ENCODE measurements at regions not wholly inside any gene's neighbourhood (a gene's known extent, or its start where the extent isn't known, plus 50 kb on each side); places are given as distances from the start of the nearest gene placed in this dataset.

DNA sequence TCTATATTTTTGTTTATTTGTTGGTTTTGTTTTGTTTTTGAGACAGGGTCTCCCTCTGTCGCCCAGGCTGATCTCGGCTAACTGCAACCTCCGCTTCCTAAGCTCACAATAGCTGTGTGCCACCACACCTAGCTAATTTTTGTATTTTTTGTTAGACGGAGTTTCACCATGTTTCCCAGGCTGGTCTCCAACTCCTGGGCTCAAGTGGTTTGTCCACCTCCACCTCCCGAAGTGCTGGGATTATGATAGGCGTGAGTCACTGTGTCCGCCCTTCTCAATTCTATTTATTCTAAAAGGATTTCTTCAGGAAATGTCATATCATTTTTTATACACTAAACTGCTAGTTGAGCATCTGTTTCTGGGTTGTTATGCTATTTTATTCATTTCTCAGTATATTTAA lies 1206.0 kb downstream of the OLFM4 start:
- H3K4me3 ChIP-seq (ENCODE audit: extremely low read depth in 1 of 4, insufficient read depth in 2 of 4, low read depth in 3 of 4, low read length in 4 of 4) = no peak overlapping the region
- no peak overlapping the region for H2BK12ac ChIP-seq (ENCODE audit: low read depth, low read length)
- H3K36me3 ChIP-seq (ENCODE audit: control insufficient read depth in 2 of 4, insufficient read depth in 4 of 4, low read length in 3 of 4) = no peaks in the 10 kb centered on the region
- H3K27ac ChIP-seq (ENCODE audit: low read depth, low read length) = no peak overlapping the region
- DNase-seq (ENCODE audit: low read depth in 1 of 2, low spot score in 2 of 2) (no peak), FAIRE-seq (no peak)
- H2BK120ac ChIP-seq (replicated peaks; ENCODE audit: low read depth, low read length) = no peak overlapping the region
- H3K18ac ChIP-seq (ENCODE audit: extremely low read depth, low read length) = no peak overlapping the region
- no peak overlapping the region for H3K4me2 ChIP-seq (ENCODE audit: insufficient read depth in 1 of 2, low read depth in 2 of 2, low read length in 2 of 2)
- H2BK15ac ChIP-seq (ENCODE audit: low read length) = no peak overlapping the region
- H3K23ac ChIP-seq (ENCODE audit: insufficient read length) = no peak overlapping the region
- no peak overlapping the region for H2AK5ac ChIP-seq (ENCODE audit: low read depth, low read length)
- no peaks in the 10 kb centered on the region for H3K79me1 ChIP-seq (ENCODE audit: low read depth, low read length)
- no peak overlapping the region for H3K9ac ChIP-seq (replicated peaks in 1 of 4; ENCODE audit: extremely low read depth in 1 of 4, low read depth in 3 of 4, low read length in 3 of 4)
- 86% methylated on average over 7 of the region's 7 CpGs; no CpG with 5 or more reads in 1 of the 2 experiments for WGBS, 2 experiments (ENCODE audit: extremely low coverage in 1 of 2, insufficient coverage in 1 of 2, insufficient read length in 1 of 2, insufficient replicate concordance in 2 of 2, low coverage in 1 of 2, low lambda C conversion rate in 2 of 2, missing lambda C conversion rate in 1 of 2)
- H3K9me3 ChIP-seq (ENCODE audit: insufficient read depth in 2 of 2, low read depth in 1 of 2, low read length in 1 of 2) = no peaks in the 10 kb centered on the region
- no peak overlapping the region for H4K5ac ChIP-seq (ENCODE audit: insufficient read length, low read depth, low read length)
- H4K20me1 ChIP-seq (replicated peaks in 1 of 2; ENCODE audit: control insufficient read depth in 1 of 2, insufficient read depth in 2 of 2, low read length in 2 of 2) = no peaks in the 10 kb centered on the region
- no peak overlapping the region for H2AFZ ChIP-seq (ENCODE audit: low read length)
- H4K91ac ChIP-seq (replicated peaks; ENCODE audit: insufficient read length, low read length) = no peak overlapping the region
- H3K4ac ChIP-seq (replicated peaks; ENCODE audit: insufficient read length, low read depth, low read length) = no peak overlapping the region
- H2BK5ac ChIP-seq (ENCODE audit: low read depth, low read length) = no peak overlapping the region
- no peaks in the 10 kb centered on the region for H3K23me2 ChIP-seq (ENCODE audit: low read depth, low read length)
- H2BK20ac ChIP-seq (ENCODE audit: low read length) = no peak overlapping the region
- H4K8ac ChIP-seq (ENCODE audit: extremely low read depth, insufficient read depth, low read length) = no peak overlapping the region
- CTCF ChIA-PET (ENCODE audit: partially characterized antibody) = interaction anchor here (0.9 kb wide), 1 partner anchor 9 kb away, joined by 3 read pairs; no protein-coding TSS in a partner anchor
- H3K56ac ChIP-seq (replicated peaks; ENCODE audit: insufficient read length, low read depth, low read length) = no peak overlapping the region
- H3K79me2 ChIP-seq (ENCODE audit: control insufficient read depth in 1 of 2, insufficient read depth in 2 of 2, low read length in 2 of 2) = no peaks in the 10 kb centered on the region
- no peaks in the 10 kb centered on the region for H3K4me1 ChIP-seq (replicated peaks in 1 of 4; ENCODE audit: control insufficient read depth in 3 of 4, insufficient read depth in 4 of 4, low read length in 3 of 4)
- no peak overlapping the region for H3K14ac ChIP-seq (ENCODE audit: insufficient read length)
- POLR2A ChIA-PET (ENCODE audit: partially characterized antibody) = no interaction called here
- no peaks in the 10 kb centered on the region for H3K27me3 ChIP-seq (replicated peaks in 1 of 4; ENCODE audit: control insufficient read depth in 3 of 4, extremely low read depth in 1 of 4, insufficient read depth in 3 of 4, low read length in 3 of 4)
- TF ChIP-seq RBBP5 (IDR thresholded peaks at IDR 0.05; ENCODE audit: borderline replicate concordance, low read depth, low read length) (no peak), CREB1 (IDR thresholded peaks at IDR 0.05) (no peak), BCL11A (IDR thresholded peaks at IDR 0.05; ENCODE audit: low read depth in 2 of 2, low read length in 2 of 2) (no peak), SIX5 (IDR thresholded peaks at IDR 0.05; ENCODE audit: low read depth, low read length) (no peak), SIN3A (conservative IDR thresholded peaks at IDR 0.05 in 1 of 2, IDR thresholded peaks at IDR 0.05 in 1 of 2; ENCODE audit: low read depth in 1 of 2, low read length in 2 of 2) (no peak), CHD1 (IDR thresholded peaks at IDR 0.05; ENCODE audit: low read depth, low read length) (no peak), TEAD4 (IDR thresholded peaks at IDR 0.05; ENCODE audit: low read depth, low read length) (no peak), ASH2L (IDR thresholded peaks at IDR 0.05; ENCODE audit: low read length) (no peak)
- TF ChIP-seq, protein P1, sequence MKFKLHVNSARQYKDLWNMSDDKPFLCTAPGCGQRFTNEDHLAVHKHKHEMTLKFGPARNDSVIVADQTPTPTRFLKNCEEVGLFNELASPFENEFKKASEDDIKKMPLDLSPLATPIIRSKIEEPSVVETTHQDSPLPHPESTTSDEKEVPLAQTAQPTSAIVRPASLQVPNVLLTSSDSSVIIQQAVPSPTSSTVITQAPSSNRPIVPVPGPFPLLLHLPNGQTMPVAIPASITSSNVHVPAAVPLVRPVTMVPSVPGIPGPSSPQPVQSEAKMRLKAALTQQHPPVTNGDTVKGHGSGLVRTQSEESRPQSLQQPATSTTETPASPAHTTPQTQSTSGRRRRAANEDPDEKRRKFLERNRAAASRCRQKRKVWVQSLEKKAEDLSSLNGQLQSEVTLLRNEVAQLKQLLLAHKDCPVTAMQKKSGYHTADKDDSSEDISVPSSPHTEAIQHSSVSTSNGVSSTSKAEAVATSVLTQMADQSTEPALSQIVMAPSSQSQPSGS (IDR thresholded peaks at IDR 0.05; ENCODE audit: low read length) = no peak
- TF ChIP-seq, protein P2, sequence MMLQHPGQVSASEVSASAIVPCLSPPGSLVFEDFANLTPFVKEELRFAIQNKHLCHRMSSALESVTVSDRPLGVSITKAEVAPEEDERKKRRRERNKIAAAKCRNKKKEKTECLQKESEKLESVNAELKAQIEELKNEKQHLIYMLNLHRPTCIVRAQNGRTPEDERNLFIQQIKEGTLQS (IDR thresholded peaks at IDR 0.05; ENCODE audit: insufficient read depth, low read depth, low read length) = no peak
- TF ChIP-seq, protein P3, sequence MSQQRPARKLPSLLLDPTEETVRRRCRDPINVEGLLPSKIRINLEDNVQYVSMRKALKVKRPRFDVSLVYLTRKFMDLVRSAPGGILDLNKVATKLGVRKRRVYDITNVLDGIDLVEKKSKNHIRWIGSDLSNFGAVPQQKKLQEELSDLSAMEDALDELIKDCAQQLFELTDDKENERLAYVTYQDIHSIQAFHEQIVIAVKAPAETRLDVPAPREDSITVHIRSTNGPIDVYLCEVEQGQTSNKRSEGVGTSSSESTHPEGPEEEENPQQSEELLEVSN (IDR thresholded peaks at IDR 0.05) = no peak

All from H1 (cell line).